ENCODE measurements at regions not wholly inside any gene's neighbourhood (a gene's known extent, or its start where the extent isn't known, plus 50 kb on each side); places are given as distances from the start of the nearest gene placed in this dataset.
"Not testable (repeated sequence)": the region's sequence is repeated elsewhere in the genome, so short reads cannot be mapped to it uniquely, and the experiment has no call there.

DNA sequence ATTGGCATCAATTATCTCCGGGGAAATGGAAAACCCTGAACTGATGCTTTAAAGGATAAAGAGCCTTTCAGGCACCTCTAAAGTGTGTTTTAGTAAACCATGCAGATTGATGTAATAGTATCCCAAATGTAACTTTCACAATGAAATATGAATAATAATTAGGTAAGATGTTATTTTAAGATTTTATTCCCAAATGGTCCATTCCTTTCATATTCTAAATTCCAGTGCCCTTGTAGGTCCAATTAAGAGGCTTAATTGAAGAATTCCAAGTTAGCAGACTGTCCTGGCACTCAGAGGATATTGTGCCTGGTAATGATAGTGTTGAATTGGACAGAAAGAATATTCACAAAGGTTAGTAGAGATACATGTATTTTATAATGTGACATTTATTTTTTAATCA, 352.5 kb upstream of the NUDT12 start:
- DNase-seq, result no peak

GRCh38 chr5:103910786-103911185, 348.2 kb upstream of the NUDT12 start:
- DNase-seq, result no peak

DNA sequence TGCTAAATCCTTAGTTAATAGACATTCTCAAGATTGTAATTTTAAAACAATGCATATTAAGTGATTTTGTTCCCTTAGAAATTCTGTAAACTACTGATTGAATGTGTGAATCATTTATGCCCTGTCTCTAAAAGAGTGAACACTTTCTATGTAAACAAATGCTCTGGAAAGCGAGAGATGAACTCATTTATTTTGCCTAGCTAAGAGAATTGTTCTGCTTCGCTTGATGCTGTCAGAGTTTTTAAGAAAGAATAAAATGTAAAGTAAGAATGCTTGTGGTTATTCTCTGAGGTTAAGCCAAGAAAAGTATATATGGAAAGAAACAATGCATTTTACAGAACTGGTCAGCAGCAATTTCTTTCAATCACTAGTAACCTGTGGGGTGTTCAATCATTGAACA, 347.4 kb upstream of the NUDT12 start:
- no peak for DNase-seq

GRCh38 chr5:103909391-103909790, 346.8 kb upstream of the NUDT12 start:
- DNase-seq, result no peak

- DNase-seq, result no peak
Measured at GRCh38 chr5:103908336-103909080, 345.9 kb upstream of the NUDT12 start.

GRCh38 chr5:103907001-103907400, 344.4 kb upstream of the NUDT12 start:
- DNase-seq, result no peak

GRCh38 chr5:103904651-103905050, 342.1 kb upstream of the NUDT12 start:
- DNase-seq, result no peak

- DNase-seq, result no peak
Measured at GRCh38 chr5:103902893-103903292, 340.3 kb upstream of the NUDT12 start.

GRCh38 chr5:103901885-103902284, 339.3 kb upstream of the NUDT12 start:
- DNase-seq, result no peak

- DNase-seq, result no peak
Measured at GRCh38 chr5:103896593-103896992, 334.0 kb upstream of the NUDT12 start.

- no peak for DNase-seq
Measured at GRCh38 chr5:103895738-103896137, 333.1 kb upstream of the NUDT12 start.

DNA sequence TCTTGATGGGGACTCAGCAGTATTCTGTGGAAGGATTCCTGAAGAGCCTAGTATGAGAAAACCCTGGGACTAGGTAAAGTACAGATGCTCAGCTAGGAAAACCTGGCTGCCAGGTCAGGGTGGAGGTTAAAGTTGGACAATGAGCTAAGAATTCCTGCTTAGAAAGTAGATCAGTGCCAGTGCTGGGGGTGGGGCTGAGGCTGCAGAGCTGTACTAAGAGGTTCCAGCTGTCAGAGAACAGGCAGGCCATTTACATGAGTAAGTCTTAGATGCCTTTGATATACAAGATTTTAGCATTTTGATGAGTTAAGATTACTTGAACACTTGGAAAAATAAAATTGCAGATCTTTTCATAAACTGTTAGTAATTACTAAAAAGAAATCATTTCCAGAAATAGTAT, 332.3 kb upstream of the NUDT12 start:
- DNase-seq, result no peak

DNA sequence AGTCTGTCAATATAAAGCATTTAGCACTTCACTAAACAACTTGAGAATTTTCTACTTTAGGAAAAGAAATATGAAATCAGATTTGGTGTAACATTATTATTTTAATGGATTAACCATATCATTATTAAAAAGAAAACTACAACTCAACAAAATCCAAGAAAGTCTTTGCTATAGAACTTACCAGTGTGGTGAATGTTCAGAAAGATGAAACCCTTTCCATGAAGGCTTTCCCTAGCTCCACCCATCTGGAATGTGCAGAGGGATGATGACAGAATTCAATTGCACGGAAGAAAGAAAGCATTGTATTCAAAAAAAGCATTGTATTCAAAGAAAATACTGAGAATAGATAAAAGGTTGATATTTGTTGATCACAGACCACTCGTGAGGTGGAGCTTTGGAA, 328.6 kb upstream of the NUDT12 start:
- DNase-seq, result no peak

- DNase-seq, result no peak
Measured at GRCh38 chr5:103890313-103890712, 327.7 kb upstream of the NUDT12 start.

- no peak for DNase-seq
Measured at GRCh38 chr5:103889500-103890209, 327.1 kb upstream of the NUDT12 start.

DNA sequence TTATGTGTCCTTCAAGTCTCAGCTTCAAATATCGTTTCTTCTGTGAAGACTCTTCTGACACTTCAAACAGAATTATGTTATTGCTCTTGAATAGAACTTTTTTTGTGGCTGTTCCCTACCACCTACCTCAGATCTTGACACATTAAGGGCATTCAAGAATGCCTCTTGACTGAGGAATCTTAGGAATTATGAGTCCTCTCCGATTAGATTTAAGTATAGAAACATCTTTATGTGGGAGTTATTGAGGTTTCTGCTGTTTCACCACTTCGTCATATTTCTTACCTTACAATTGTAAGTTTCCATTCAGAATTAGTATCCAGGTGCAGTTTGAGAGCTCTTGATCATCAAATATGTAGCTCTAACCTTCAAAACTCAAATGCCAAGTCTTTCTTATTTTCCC, 324.2 kb upstream of the NUDT12 start:
- DNase-seq, result no peak

DNA sequence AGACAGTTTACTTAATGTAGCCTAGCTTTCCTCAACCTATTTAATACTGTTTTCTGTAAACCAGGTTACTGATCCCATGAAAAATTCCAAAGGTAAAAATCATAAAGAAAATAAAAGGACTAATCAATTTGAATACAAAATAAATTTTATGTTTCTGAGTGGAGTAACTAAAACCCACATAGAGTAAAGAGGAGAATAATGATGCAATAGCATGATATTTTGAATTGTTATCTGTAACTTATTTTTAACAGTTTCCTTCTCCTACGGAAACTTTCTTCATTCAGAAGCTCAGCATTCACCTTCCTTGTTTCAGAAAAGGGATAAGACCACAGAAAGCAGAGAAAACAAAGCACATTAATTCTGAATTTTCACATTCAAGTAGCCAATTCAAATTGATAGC, 320.6 kb upstream of the NUDT12 start:
- DNase-seq, result no peak

- DNase-seq, result no peak
Measured at GRCh38 chr5:103881560-103881959, 319.0 kb upstream of the NUDT12 start.

DNA sequence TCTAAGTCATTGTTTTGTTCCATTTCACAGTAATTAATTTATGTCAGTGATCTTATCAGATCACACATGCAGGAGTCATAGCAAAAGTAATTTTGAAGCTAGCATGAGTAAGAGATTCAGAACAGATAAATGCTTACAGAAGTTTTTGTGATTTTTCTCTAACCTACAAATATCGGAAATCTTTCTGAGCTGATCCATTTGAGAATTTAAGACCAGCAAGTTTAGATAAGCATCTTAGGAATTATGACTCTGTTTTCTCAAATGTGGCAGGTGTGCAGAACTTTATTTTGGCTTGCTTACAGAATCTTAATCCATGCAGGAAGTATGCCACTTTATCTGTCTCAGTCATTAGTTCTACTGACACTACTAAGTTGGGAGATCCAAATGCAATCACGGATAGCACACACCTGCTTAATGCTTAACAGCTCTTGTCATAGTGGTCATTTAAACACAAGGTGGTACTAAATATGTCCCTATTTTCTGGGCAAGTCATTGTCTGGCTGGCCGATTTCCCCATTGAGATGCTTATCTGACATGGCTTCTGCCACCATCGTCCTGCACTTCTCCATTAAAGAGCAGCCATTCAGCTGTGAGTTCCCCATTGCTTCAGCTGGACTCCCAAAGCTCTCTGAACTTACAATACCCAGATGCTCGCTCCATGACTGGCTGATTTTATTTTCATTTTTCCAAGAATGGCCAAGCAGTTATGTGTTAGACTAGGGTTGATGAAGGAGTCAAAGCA, 305.4 kb upstream of the NUDT12 start:
- DNase-seq, result no peak

- DNase-seq, result no peak
Measured at GRCh38 chr5:103866169-103866568, 303.6 kb upstream of the NUDT12 start.

DNA sequence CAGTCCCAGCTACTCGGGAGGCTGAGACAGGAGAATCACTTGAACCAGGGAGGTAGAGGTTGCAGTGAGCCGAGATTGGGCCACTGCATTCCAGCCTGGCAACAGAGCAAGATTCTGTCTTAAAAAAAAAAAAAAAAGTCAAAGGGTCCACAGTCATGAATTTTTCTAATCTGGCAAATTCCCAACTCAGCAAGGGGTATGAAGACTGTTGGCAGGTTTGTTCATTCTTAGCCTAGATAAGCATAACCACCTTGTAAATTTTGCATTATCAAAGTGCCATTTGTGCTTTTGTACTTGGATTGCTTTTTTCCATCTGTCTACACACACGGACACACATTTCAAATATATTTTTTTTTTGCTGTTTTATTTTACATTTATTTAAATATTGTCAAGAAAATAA, 299.8 kb upstream of the NUDT12 start:
- DNase-seq, result no peak

GRCh38 chr5:103860327-103860726, 297.7 kb upstream of the NUDT12 start:
- no peak for DNase-seq

DNA sequence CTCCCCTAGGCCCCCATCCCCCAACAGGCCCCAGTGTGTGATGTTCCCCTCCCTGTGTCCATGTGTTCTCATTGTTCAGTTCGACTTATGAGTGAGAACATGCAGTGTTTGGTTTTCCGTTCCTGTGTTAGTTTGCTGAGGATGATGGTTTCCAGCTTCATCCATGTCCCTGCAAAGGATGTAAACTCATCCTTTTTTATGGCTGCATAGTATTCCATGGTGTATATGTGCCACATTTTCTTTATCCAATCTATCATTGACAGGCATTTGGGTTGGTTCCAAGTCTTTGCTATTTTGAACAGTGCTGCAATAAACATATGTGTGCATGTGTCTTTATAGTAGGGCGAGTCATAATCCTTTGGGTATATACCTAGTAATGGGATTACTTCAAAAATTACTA, 295.8 kb upstream of the NUDT12 start:
- not testable (repeated sequence) for DNase-seq

DNA sequence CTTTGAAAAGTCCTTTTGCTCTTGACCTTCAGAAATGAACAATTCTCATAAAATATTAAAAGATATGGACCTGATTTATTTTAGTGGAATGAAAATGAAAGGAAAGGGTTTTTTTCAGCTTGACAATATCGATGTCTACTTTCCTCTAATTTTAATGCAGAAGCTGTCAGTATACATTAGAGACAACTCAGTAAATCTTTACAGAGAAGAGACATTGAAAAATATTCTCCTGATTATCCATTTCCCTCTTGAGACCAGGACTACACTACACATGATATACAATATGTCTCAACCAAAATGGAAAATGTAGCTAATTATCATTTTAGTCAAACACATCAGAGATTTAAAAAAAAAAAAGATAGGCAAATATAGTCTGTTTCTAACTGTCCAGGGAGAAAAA, 288.5 kb upstream of the NUDT12 start:
- no peak for DNase-seq
